HCT116 (cell line): ENCODE measurements at regions not wholly inside any gene's neighbourhood (a gene's known extent, or its start where the extent isn't known, plus 50 kb on each side); places are given as distances from the start of the nearest gene placed in this dataset.

Experiments
- ATAC-seq: fragments of 200-7000 bp; cut with Tn5 transposase; 2 replicates; pipeline ENCODE4 v1.9.1; 2020; ENCODE audit warnings: mild to moderate bottlenecking, moderate library complexity
- BruUV-seq: library from RNA; stranded (reverse); fragments of 400-500 nt; replicated peaks from 2 replicates; lab custom pipeline; 2021; lab: Mats Ljungman, UMichigan
- CTCF ChIA-PET: fragments of 300-600 bp; sonication (Branson Sonifier 250); formaldehyde crosslinking; loops from one replicate; lab custom pipeline; 2021; ENCODE audit warnings: antibody characterized with exemption; lab: Charles Lee
- POLR2A ChIA-PET: fragments of 300-600, 350-600 bp; sonication (Branson Sonifier 250); formaldehyde crosslinking; loops from one replicate; lab custom pipeline; 2021; ENCODE audit warnings: antibody characterized with exemption; lab: Charles Lee
- RAD21 ChIA-PET, 2 experiments: fragments of 300-600 bp; sonication (Branson Sonifier 250); formaldehyde crosslinking; loops; one replicate each; lab custom pipeline; 2023; ENCODE audit warnings: low total read pairs in 2 of 2; ENCODE audit not compliant: uncharacterized antibody in 2 of 2, unreplicated experiment in 2 of 2, low non-redundant PET in 1 of 2; lab: Charles Lee
- DNase-seq: peaks from one replicate; pipeline ENCODE4 v3.0.0-alpha.2; 2010; ENCODE audit warnings: low read depth, low spot score
- H2AFZ ChIP-seq: fragments of 200-600 bp; shearing (Covaris generic), sonication (generic); 2 replicates; pipeline ENCODE4 v1.6.1; 2017; ENCODE audit warnings: low read depth, mixed run types, mixed read lengths, antibody characterized with exemption, low read length; ENCODE audit not compliant: poor library complexity, severe bottlenecking
- H3K27ac ChIP-seq: 2 replicates; pipeline ENCODE4 v1.5.1; 2012; ENCODE audit warnings: low read depth, low read length
- H3K27me3 ChIP-seq: fragments of 200-600 bp; sonication (generic); 2 replicates; pipeline ENCODE4 v1.6.1; 2016; ENCODE audit warnings: mixed run types, low read length, mixed read lengths; ENCODE audit not compliant: insufficient read depth
- H3K36me3 ChIP-seq, 2 experiments: fragments of 200-500 bp in 1 of 2; fragments of 200-600 bp in 1 of 2; sonication (Bioruptor generic) in 1 of 2; sonication (generic) in 1 of 2; 2 replicates each; pipeline versions ENCODE4 v1.5.1 to v1.6.1; 2014 to 2016; ENCODE audit warnings: low read length in 2 of 2, inconsistent platforms in 1 of 2, mixed read lengths in 1 of 2, mixed run types in 1 of 2; ENCODE audit not compliant: insufficient read depth in 2 of 2, control insufficient read depth in 1 of 2
- H3K4me1 ChIP-seq, 2 experiments: fragments of 200-600 bp in 1 of 2; sonication (generic) in 1 of 2; 2 replicates each; pipeline versions ENCODE4 v1.5.1 to v1.6.1; 2012 to 2017; ENCODE audit warnings: low read length in 2 of 2, inconsistent platforms in 1 of 2, mild to moderate bottlenecking in 1 of 2, mixed read lengths in 1 of 2, mixed run types in 1 of 2, moderate library complexity in 1 of 2; ENCODE audit not compliant: insufficient read depth in 2 of 2, control insufficient read depth in 1 of 2
- H3K4me2 ChIP-seq: fragments of 200-600 bp; sonication (generic); 2 replicates; pipeline ENCODE4 v1.6.1; 2017; ENCODE audit warnings: mixed run types, low read length, mixed read lengths
- H3K4me3 ChIP-seq, 2 experiments: fragments of 200-600 bp in 1 of 2; sonication (generic) in 1 of 2; replicated peaks in 1 of 2; 2 replicates each; pipeline ENCODE4 v1.5.1; 2011 to 2016; ENCODE audit warnings: low read length in 2 of 2, control low read depth in 1 of 2, low read depth in 1 of 2, mild to moderate bottlenecking in 1 of 2, mixed read lengths in 1 of 2, mixed run types in 1 of 2
- H3K79me2 ChIP-seq: fragments of 200-600 bp; sonication (generic); 2 replicates; pipeline ENCODE4 v1.6.1; 2017; ENCODE audit warnings: mild to moderate bottlenecking, mixed run types, low read length, moderate library complexity, mixed read lengths; ENCODE audit not compliant: insufficient read depth
- H3K9ac ChIP-seq: fragments of 200-600 bp; sonication (generic); 2 replicates; pipeline ENCODE4 v1.6.1; 2016; ENCODE audit warnings: low read length, mixed read lengths
- H3K9me2 ChIP-seq: fragments of 200-600 bp; sonication (generic), shearing (Covaris generic); 2 replicates; pipeline ENCODE4 v1.6.1; 2017; ENCODE audit warnings: mixed run types, mild to moderate bottlenecking, moderate library complexity; ENCODE audit not compliant: insufficient read depth
- H3K9me3 ChIP-seq, 2 experiments: fragments of 200-500 bp in 1 of 2; fragments of 200-600 bp in 1 of 2; sonication (Bioruptor generic) in 1 of 2; sonication (generic) in 1 of 2; 2 replicates each; pipeline ENCODE4 v1.6.1; 2014 to 2017; ENCODE audit warnings: low read length in 2 of 2, mixed read lengths in 2 of 2, inconsistent platforms in 1 of 2, low read depth in 1 of 2, mild to moderate bottlenecking in 1 of 2, mixed run types in 1 of 2, moderate library complexity in 1 of 2; ENCODE audit not compliant: control insufficient read depth in 1 of 2, insufficient read depth in 1 of 2
- H4K20me1 ChIP-seq: fragments of 200-600 bp; sonication (generic), shearing (Covaris generic); 2 replicates; pipeline ENCODE4 v1.6.1; 2017; ENCODE audit warnings: mixed run types, mild to moderate bottlenecking, moderate library complexity; ENCODE audit not compliant: insufficient read depth
- CBX3 ChIP-seq: IDR thresholded peaks from 2 replicates; pipeline ENCODE4 v1.6.1; 2012; ENCODE audit warnings: low read depth
- CEBPB ChIP-seq: IDR thresholded peaks from 2 replicates; pipeline ENCODE4 v1.6.1; 2012; ENCODE audit warnings: low read depth
- CTCF ChIP-seq, 3 experiments: fragments of 200-600 bp in 1 of 3; sonication (generic) in 1 of 3; IDR thresholded peaks in 2 of 3; conservative IDR thresholded peaks in 1 of 3; 2 replicates each; pipeline ENCODE4 v1.5.1; 2012 to 2017; ENCODE audit warnings: low read depth in 2 of 3, low read length in 2 of 3, antibody characterized with exemption in 1 of 3, borderline replicate concordance in 1 of 3, control low read depth in 1 of 3, mild to moderate bottlenecking in 1 of 3, mixed read lengths in 1 of 3, mixed run types in 1 of 3, moderate library complexity in 1 of 3; ENCODE audit not compliant: insufficient read depth in 1 of 3
- EGR1 ChIP-seq: IDR thresholded peaks from 2 replicates; pipeline ENCODE4 v1.6.1; 2012; ENCODE audit warnings: low read depth
- EZH2 ChIP-seq: fragments of 200-600 bp; sonication (generic); IDR thresholded peaks from 2 replicates; pipeline ENCODE4 v1.6.1; 2017; ENCODE audit warnings: antibody characterized with exemption, mixed run types
- JUND ChIP-seq: IDR thresholded peaks from 2 replicates; pipeline ENCODE4 v1.6.1; 2012
- MAX ChIP-seq: IDR thresholded peaks from 2 replicates; pipeline ENCODE4 v1.6.1; 2012
- POLR2A ChIP-seq: IDR thresholded peaks from 2 replicates; pipeline ENCODE4 v1.7.0; 2011; ENCODE audit warnings: borderline replicate concordance; ENCODE audit not compliant: insufficient read depth, insufficient read length; ENCODE audit errors: extremely low read depth
- POLR2AphosphoS5 ChIP-seq: IDR thresholded peaks from 2 replicates; pipeline ENCODE4 v1.6.1; 2011; ENCODE audit warnings: mild to moderate bottlenecking, low read depth, low read length, moderate library complexity
- RAD21 ChIP-seq: IDR thresholded peaks from 2 replicates; pipeline ENCODE4 v1.6.1; 2012; ENCODE audit warnings: low read depth, mild to moderate bottlenecking
- SIN3A ChIP-seq: IDR thresholded peaks from 2 replicates; pipeline ENCODE4 v1.6.1; 2012; ENCODE audit warnings: low read depth
- TCF7L2 ChIP-seq: IDR thresholded peaks from 2 replicates; pipeline ENCODE4 v1.7.0; 2011; ENCODE audit warnings: borderline replicate concordance, inconsistent platforms; ENCODE audit not compliant: insufficient read depth, insufficient read length; ENCODE audit errors: extremely low read depth
- ZBTB33 ChIP-seq: IDR thresholded peaks from 2 replicates; pipeline ENCODE4 v1.6.1; 2011; ENCODE audit warnings: mild to moderate bottlenecking, low read length, moderate library complexity; ENCODE audit not compliant: insufficient replicate concordance; ENCODE audit errors: extremely low read depth
- ZNF274 ChIP-seq: fragments of 200-500 bp; sonication (Bioruptor generic); IDR thresholded peaks from 2 replicates; pipeline ENCODE4 v1.6.1; 2014; ENCODE audit warnings: mild to moderate bottlenecking, low read depth, low read length, inconsistent platforms
- intact Hi-C: fragments of 100-400 bp; cut with micrococcal nuclease; formaldehyde crosslinking; loops from 2 replicates; pipeline ENCODE4 v1.10.0; 2022

- RAD21 ChIA-PET: no interaction called here
- CTCF ChIA-PET: no interaction called here
Observed at GRCh38 chr6:81985191-81985590, 232.7 kb upstream of the TENT5A start.

More at GRCh38 chr6:81985191-81985590, 232.7 kb upstream of the TENT5A start:
- Histone ChIP-seq H3K9me2 (no peaks in the 10 kb centered on the region), H3K27ac (no peak overlapping the region), H3K9ac (no peak overlapping the region), H3K4me3 (no peak overlapping the region), H3K79me2 (no peaks in the 10 kb centered on the region), H2AFZ (peak overlapping the region; percentile 40), H3K4me2 (no peak overlapping the region), H4K20me1 (no peaks in the 10 kb centered on the region), H3K4me1 (peaks cover 0 to 15% of the 10 kb centered on the region in 2 experiments; a peak in 2 of 4 replicates), H3K9me3 (no peaks in the 10 kb centered on the region), H3K36me3 (no peaks in the 10 kb centered on the region), H3K27me3 (no peaks in the 10 kb centered on the region)
- intact Hi-C loops: loop anchor here (10.0 kb wide), 3 partner anchors 740 to 1770 kb away; no protein-coding TSS in a partner anchor
- no peak for DNase-seq
- TF ChIP-seq SIN3A: no peak
- no peak for TF ChIP-seq POLR2AphosphoS5
- no peak for TF ChIP-seq POLR2A
- TF ChIP-seq ZNF274: no peak
- TF ChIP-seq EGR1: no peak
- no peak for TF ChIP-seq TCF7L2
- TF ChIP-seq RAD21: no peak
- TF ChIP-seq CEBPB: no peak
- TF ChIP-seq MAX: no peak
- TF ChIP-seq ZBTB33: no peak
- no peak for TF ChIP-seq CBX3
- no peak for TF ChIP-seq JUND
- TF ChIP-seq EZH2: no peak
- no peak for TF ChIP-seq CTCF (IDR thresholded peaks at IDR 0.05 in 2 of 3, conservative IDR thresholded peaks at IDR 0.05 in 1 of 3; ENCODE audit: borderline replicate concordance in 1 of 3, insufficient read depth in 1 of 3, low read depth in 2 of 3, low read length in 2 of 3)
- no peak for ATAC-seq
- no TSS peak for BruUV-seq
- POLR2A ChIA-PET: no interaction called here
